ENCODE measurements at regions not wholly inside any gene's neighbourhood (a gene's known extent, or its start where the extent isn't known, plus 50 kb on each side); places are given as distances from the start of the nearest gene placed in this dataset.

GRCh38 chr15:38860253-38860652, 295.6 kb upstream of the RASGRP1 start:
- TF ChIP-seq CTCF (IDR thresholded peaks at IDR 0.05) (no peak), POLR2AphosphoS5 (IDR thresholded peaks at IDR 0.05) (no peak)

All from transverse colon (tissue), 4 donors.